ENCODE measurements at regions not wholly inside any gene's neighbourhood (a gene's known extent, or its start where the extent isn't known, plus 50 kb on each side); places are given as distances from the start of the nearest gene placed in this dataset.

GRCh38 chr16:26526633-26527032 is 540.1 kb upstream of the C16orf82 start:
- in situ Hi-C loops (cut with HindIII; ENCODE audit: extremely low pct_ligation_motif_present, low pct_unique_long_range_greater_than_20kb) (no loop called here), intact Hi-C loops (cut with micrococcal nuclease; ENCODE audit: unreplicated experiment) (no loop called here)
- Histone ChIP-seq H4K20me1 (ENCODE audit: insufficient read depth, low read length) (no peaks in the 10 kb centered on the region), H3K9ac (ENCODE audit: insufficient read depth, low read depth, low read length) (no peak overlapping the region), H3K9me3 (ENCODE audit: low read length) (no peaks in the 10 kb centered on the region), H3K4me2 (ENCODE audit: low read depth, low read length) (no peak overlapping the region), H3K4me3 (replicated peaks in 1 of 3; ENCODE audit: insufficient read depth in 1 of 3, low read depth in 2 of 3, low read length in 3 of 3) (no peak overlapping the region), H3K27ac (ENCODE audit: extremely low read length, insufficient read depth, low read length) (no peak overlapping the region), H3K79me2 (ENCODE audit: insufficient read depth, low read length) (no peaks in the 10 kb centered on the region), H2AFZ (ENCODE audit: low read length) (no peak overlapping the region), H3K4me1 (ENCODE audit: insufficient read depth, low read length) (peaks cover 8% of the 10 kb centered on the region; the same call in 1 of the 2 replicates), H3K36me3 (replicated peaks in 1 of 2; ENCODE audit: control insufficient read depth in 1 of 2, insufficient read depth in 2 of 2, low read length in 2 of 2) (no peaks in the 10 kb centered on the region), H3K27me3 (ENCODE audit: control insufficient read depth in 1 of 2, insufficient read depth in 2 of 2, low read length in 2 of 2) (no peaks in the 10 kb centered on the region)
- FAIRE-seq (no peak), DNase-seq (ENCODE audit: low spot score) (no peak), ATAC-seq (no peak)
- POLR2A ChIA-PET = no interaction called here
- TF ChIP-seq ZNF335 (CRISPR knock-in tag; IDR thresholded peaks at IDR 0.05) = no peak
- no peak for TF ChIP-seq SRSF1 (optimal IDR thresholded peaks at IDR 0.05; ENCODE audit: low read depth, low read length)
- TF ChIP-seq NFAT5 (CRISPR knock-in tag; IDR thresholded peaks at IDR 0.05) = no peak
- no peak for TF ChIP-seq ZNF609 (CRISPR knock-in tag; IDR thresholded peaks at IDR 0.05; ENCODE audit: borderline replicate concordance)
- TF ChIP-seq ZNF292 (CRISPR knock-in tag; IDR thresholded peaks at IDR 0.05; ENCODE audit: borderline replicate concordance, low read depth) = no peak
- TF ChIP-seq ZNF362 (CRISPR knock-in tag; IDR thresholded peaks at IDR 0.05; ENCODE audit: borderline replicate concordance) = no peak
- no peak for TF ChIP-seq HMG20A (CRISPR knock-in tag; IDR thresholded peaks at IDR 0.05; ENCODE audit: borderline replicate concordance)
- TF ChIP-seq PHB2 (IDR thresholded peaks at IDR 0.05; ENCODE audit: partially characterized antibody) = no peak
- BruUV-seq (replicated peaks) = no TSS peak
- CTCF ChIA-PET (ENCODE audit: low intra/inter-chr PET ratio, low total read pairs) = no interaction called here
- WGBS (ENCODE audit: low lambda C conversion rate) = 0% methylated on average over 1 of the region's 1 CpG

Measured in HepG2 (cell line).